H1 (cell line): ENCODE measurements at regions not wholly inside any gene's neighbourhood (a gene's known extent, or its start where the extent isn't known, plus 50 kb on each side); places are given as distances from the start of the nearest gene placed in this dataset.
A peak's percentile ranks its signal among the peaks of the same experiment; 100 is the strongest.

Experiments used
- CTCF ChIA-PET: fragments of 300-600 bp; sonication (Branson Sonifier 250); formaldehyde crosslinking; loops from one replicate; lab custom pipeline; 2021; ENCODE audit not compliant: partially characterized antibody; lab: Charles Lee
- POLR2A ChIA-PET: fragments of 300-600 bp; sonication (Branson Sonifier 250); formaldehyde crosslinking; loops from one replicate; lab custom pipeline; 2021; ENCODE audit warnings: inconsistent platforms; ENCODE audit not compliant: partially characterized antibody; lab: Charles Lee
- DNase-seq, 2 experiments: peaks; one replicate each; pipeline versions ENCODE4 v3.0.0 to v3.0.0-alpha.2; 2010 to 2022; ENCODE audit warnings: low spot score in 2 of 2, low read depth in 1 of 2, mixed read lengths in 1 of 2
- FAIRE-seq: peaks from 2 replicates; lab custom pipeline; 2011; peaks lifted over from hg19 to GRCh38; lab: Jason Lieb, UNC
- H2AFZ ChIP-seq: 2 replicates; pipeline ENCODE4 v1.8.1; 2012; ENCODE audit warnings: low read length, inconsistent platforms
- H2AK5ac ChIP-seq: 2 replicates; pipeline ENCODE4 v1.6.1; 2013; ENCODE audit warnings: low read depth, low read length
- H2BK120ac ChIP-seq: replicated peaks from 2 replicates; pipeline ENCODE3; 2013; ENCODE audit warnings: low read depth, low read length, inconsistent platforms
- H2BK12ac ChIP-seq: 2 replicates; pipeline ENCODE4 v1.6.1; 2013; ENCODE audit warnings: low read depth, low read length
- H2BK15ac ChIP-seq: 2 replicates; pipeline ENCODE4 v1.6.1; 2013; ENCODE audit warnings: low read length
- H2BK20ac ChIP-seq: 2 replicates; pipeline ENCODE4 v1.6.1; 2013; ENCODE audit warnings: low read length
- H2BK5ac ChIP-seq: 2 replicates; pipeline ENCODE4 v1.6.1; 2013; ENCODE audit warnings: low read depth, low read length
- H3K14ac ChIP-seq: 2 replicates; pipeline ENCODE4 v1.6.1; 2013; ENCODE audit warnings: inconsistent platforms; ENCODE audit not compliant: insufficient read length
- H3K18ac ChIP-seq: 2 replicates; pipeline ENCODE4 v1.6.1; 2013; ENCODE audit warnings: low read length; ENCODE audit errors: extremely low read depth
- H3K23ac ChIP-seq: 2 replicates; pipeline ENCODE4 v1.6.1; 2013; ENCODE audit warnings: inconsistent platforms; ENCODE audit not compliant: insufficient read length
- H3K23me2 ChIP-seq: 2 replicates; pipeline ENCODE4 v1.6.1; 2013; ENCODE audit warnings: low read depth, low read length
- H3K27ac ChIP-seq: 2 replicates; pipeline ENCODE4 v1.6.1; 2011; ENCODE audit warnings: low read depth, low read length, inconsistent platforms
- H3K27me3 ChIP-seq, 4 experiments: replicated peaks in 1 of 4; 1 replicate in 1 of 4; 2 replicates in 3 of 4; pipeline versions ENCODE4 v1.6.1 to v1.8.1; 2011 to 2013; ENCODE audit warnings: low read length in 3 of 4, mild to moderate bottlenecking in 3 of 4, inconsistent platforms in 2 of 4, mixed read lengths in 2 of 4, moderate library complexity in 1 of 4; ENCODE audit not compliant: control insufficient read depth in 3 of 4, insufficient read depth in 3 of 4; ENCODE audit errors: extremely low read depth in 1 of 4
- H3K36me3 ChIP-seq, 4 experiments: 2 replicates each; pipeline versions ENCODE4 v1.6.1 to v1.8.1; 2011 to 2013; ENCODE audit warnings: mild to moderate bottlenecking in 4 of 4, low read length in 3 of 4, moderate library complexity in 2 of 4, control low read depth in 1 of 4, inconsistent platforms in 1 of 4; ENCODE audit not compliant: insufficient read depth in 4 of 4, control insufficient read depth in 2 of 4
- H3K4ac ChIP-seq: replicated peaks from 2 replicates; pipeline ENCODE3; 2013; ENCODE audit warnings: low read length, low read depth, mixed read lengths, inconsistent platforms; ENCODE audit not compliant: insufficient read length
- H3K4me1 ChIP-seq, 4 experiments: replicated peaks in 1 of 4; 1 replicate in 1 of 4; 2 replicates in 3 of 4; pipeline versions ENCODE4 v1.6.1 to v1.8.1; 2011 to 2013; ENCODE audit warnings: low read length in 3 of 4, inconsistent platforms in 2 of 4, mixed read lengths in 1 of 4; ENCODE audit not compliant: insufficient read depth in 4 of 4, control insufficient read depth in 3 of 4
- H3K4me2 ChIP-seq, 2 experiments: 2 replicates each; pipeline versions ENCODE4 v1.6.1 to v1.8.1; 2011 to 2013; ENCODE audit warnings: low read depth in 2 of 2, low read length in 2 of 2, control low read depth in 1 of 2, inconsistent platforms in 1 of 2, mild to moderate bottlenecking in 1 of 2; ENCODE audit not compliant: insufficient read depth in 1 of 2
- H3K4me3 ChIP-seq, 4 experiments: fragments of 200-600, 300-600 bp in 1 of 4; sonication (generic), shearing (Covaris generic), sonication (Bioruptor Twin) in 1 of 4; 2 replicates each; pipeline versions ENCODE4 v1.5.1 to v1.8.1; 2011 to 2016; ENCODE audit warnings: low read length in 4 of 4, low read depth in 3 of 4, control low read depth in 2 of 4, inconsistent platforms in 2 of 4, mild to moderate bottlenecking in 2 of 4, mixed read lengths in 1 of 4, moderate library complexity in 1 of 4; ENCODE audit not compliant: insufficient read depth in 2 of 4; ENCODE audit errors: extremely low read depth in 1 of 4
- H3K56ac ChIP-seq: replicated peaks from 2 replicates; pipeline ENCODE3; 2013; ENCODE audit warnings: low read depth, mild to moderate bottlenecking, mixed read lengths, low read length, inconsistent platforms; ENCODE audit not compliant: insufficient read length
- H3K79me1 ChIP-seq: 2 replicates; pipeline ENCODE4 v1.6.1; 2013; ENCODE audit warnings: low read depth, low read length, control low read depth
- H3K79me2 ChIP-seq, 2 experiments: 2 replicates each; pipeline versions ENCODE4 v1.6.1 to v1.8.1; 2012 to 2013; ENCODE audit warnings: low read length in 2 of 2, mild to moderate bottlenecking in 2 of 2, inconsistent platforms in 1 of 2; ENCODE audit not compliant: insufficient read depth in 2 of 2, control insufficient read depth in 1 of 2
- H3K9ac ChIP-seq, 4 experiments: replicated peaks in 1 of 4; 1 replicate in 1 of 4; 2 replicates in 3 of 4; pipeline versions ENCODE4 v1.6.1 to v1.8.1; 2011 to 2013; ENCODE audit warnings: low read depth in 3 of 4, low read length in 3 of 4, control low read depth in 2 of 4, mild to moderate bottlenecking in 2 of 4, moderate library complexity in 2 of 4, inconsistent platforms in 1 of 4; ENCODE audit errors: extremely low read depth in 1 of 4
- H3K9me3 ChIP-seq, 2 experiments: 2 replicates each; pipeline versions ENCODE4 v1.6.1 to v1.8.1; 2012 to 2013; ENCODE audit warnings: mild to moderate bottlenecking in 2 of 2, moderate library complexity in 2 of 2, control low read depth in 1 of 2, inconsistent platforms in 1 of 2, low read depth in 1 of 2, low read length in 1 of 2, mixed read lengths in 1 of 2; ENCODE audit not compliant: insufficient read depth in 2 of 2
- H4K20me1 ChIP-seq, 2 experiments: replicated peaks in 1 of 2; 2 replicates each; pipeline versions ENCODE3 to v1.8.1; 2011 to 2013; ENCODE audit warnings: inconsistent platforms in 2 of 2, low read length in 2 of 2, mild to moderate bottlenecking in 1 of 2; ENCODE audit not compliant: insufficient read depth in 2 of 2, control insufficient read depth in 1 of 2
- H4K5ac ChIP-seq: 2 replicates; pipeline ENCODE4 v1.6.1; 2013; ENCODE audit warnings: low read length, low read depth, mixed read lengths, inconsistent platforms; ENCODE audit not compliant: insufficient read length
- H4K8ac ChIP-seq: 2 replicates; pipeline ENCODE4 v1.8.0; 2013; ENCODE audit warnings: mild to moderate bottlenecking, moderate library complexity, low read length, inconsistent platforms; ENCODE audit not compliant: insufficient read depth; ENCODE audit errors: extremely low read depth
- H4K91ac ChIP-seq: replicated peaks from 2 replicates; pipeline ENCODE3; 2013; ENCODE audit warnings: low read length, mixed read lengths, inconsistent platforms; ENCODE audit not compliant: insufficient read length
- EZH2 ChIP-seq: fragments of 200-600 bp; sonication (generic); IDR thresholded peaks from 2 replicates; pipeline ENCODE4 v1.7.1; 2012; ENCODE audit warnings: low read depth, mild to moderate bottlenecking, moderate library complexity, low read length, inconsistent platforms; ENCODE audit not compliant: severe bottlenecking
- HDAC2 ChIP-seq, 2 experiments: fragments of 300-600 bp in 1 of 2; sonication (generic) in 1 of 2; IDR thresholded peaks; 2 replicates each; pipeline ENCODE4 v1.6.1; 2011 to 2012; ENCODE audit warnings: low read depth in 2 of 2, low read length in 2 of 2, mild to moderate bottlenecking in 2 of 2, moderate library complexity in 2 of 2, borderline replicate concordance in 1 of 2, inconsistent platforms in 1 of 2
- JUN ChIP-seq: IDR thresholded peaks from 2 replicates; pipeline ENCODE4 v1.6.1; 2011; ENCODE audit warnings: low read depth, mild to moderate bottlenecking, improper control_type of control experiment, low read length
- JUND ChIP-seq: IDR thresholded peaks from 2 replicates; pipeline ENCODE4 v1.6.1; 2011; ENCODE audit warnings: mild to moderate bottlenecking, improper control_type of control experiment, low read length
- NANOG ChIP-seq: IDR thresholded peaks from 2 replicates; pipeline ENCODE4 v1.6.1; 2011; ENCODE audit warnings: low read length, low read depth, mild to moderate bottlenecking, inconsistent platforms; ENCODE audit not compliant: insufficient read depth, poor library complexity, severe bottlenecking
- RAD21 ChIP-seq, 2 experiments: IDR thresholded peaks in 1 of 2; conservative IDR thresholded peaks in 1 of 2; 2 replicates each; pipeline ENCODE4 v1.6.1; 2011; ENCODE audit warnings: low read depth in 2 of 2, low read length in 2 of 2, improper control_type of control experiment in 1 of 2, inconsistent platforms in 1 of 2, mild to moderate bottlenecking in 1 of 2, moderate library complexity in 1 of 2
- RBBP5 ChIP-seq: IDR thresholded peaks from 2 replicates; pipeline ENCODE4 v1.7.1; 2012; ENCODE audit warnings: low read depth, mild to moderate bottlenecking, inconsistent platforms, low read length, moderate library complexity, borderline replicate concordance
- SAP30 ChIP-seq: fragments of 300-600 bp; sonication (generic); IDR thresholded peaks from 2 replicates; pipeline ENCODE4 v1.7.1; 2012; ENCODE audit warnings: low read length, moderate library complexity, mild to moderate bottlenecking, inconsistent platforms; ENCODE audit not compliant: insufficient read depth, insufficient replicate concordance
- SIRT6 ChIP-seq: IDR thresholded peaks from one replicate; pipeline ENCODE4 v1.7.1; 2012; ENCODE audit warnings: low read length, inconsistent platforms
- TBP ChIP-seq: IDR thresholded peaks from 2 replicates; pipeline ENCODE4 v1.6.1; 2011; ENCODE audit warnings: low read depth, low read length, improper control_type of control experiment
- TCF12 ChIP-seq: IDR thresholded peaks from 2 replicates; pipeline ENCODE4 v1.6.1; 2011; ENCODE audit warnings: low read depth, mild to moderate bottlenecking, low read length
- WGBS, 2 experiments: shearing (Covaris generic) in 1 of 2; methylation state at CpG; one replicate each; pipeline versions ENCODE4 v1.1.6 to v1.1.7; 2013 to 2015; ENCODE audit warnings: low lambda C conversion rate in 2 of 2, mixed read lengths in 2 of 2, inconsistent platforms in 1 of 2, low coverage in 1 of 2, missing lambda C conversion rate in 1 of 2; ENCODE audit not compliant: insufficient replicate concordance in 2 of 2, insufficient coverage in 1 of 2, insufficient read length in 1 of 2; ENCODE audit errors: extremely low coverage in 1 of 2, missing lambda C conversion rate in 1 of 2; 5-methylcytosine and 5-hydroxymethylcytosine counted together

DNA sequence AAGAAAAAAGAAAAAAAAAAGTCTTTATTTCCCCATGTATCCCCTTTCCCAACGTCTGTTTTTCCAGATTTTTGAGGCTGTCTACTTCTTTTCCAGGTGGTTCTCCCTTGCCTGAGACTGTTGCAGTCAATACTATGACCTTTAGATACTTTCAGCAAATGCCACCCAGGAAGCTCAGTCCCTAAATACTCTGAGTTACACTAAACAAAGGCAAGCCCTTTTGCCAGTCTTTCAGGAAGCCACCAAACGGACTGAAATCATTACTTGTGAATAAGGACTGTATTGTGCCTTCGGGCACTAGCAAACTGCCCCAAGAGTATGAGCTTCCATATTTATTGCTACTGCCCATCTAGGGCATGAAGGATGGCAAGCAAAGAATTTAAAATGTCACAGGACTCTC is 621.3 kb downstream of the SUCLG1 start:
- H3K23ac ChIP-seq = no peak overlapping the region
- no peak overlapping the region for H2BK5ac ChIP-seq
- H2BK12ac ChIP-seq = no peak overlapping the region
- no peak overlapping the region for H3K18ac ChIP-seq
- WGBS, 2 experiments = 92% methylated on average over 3 of the region's 3 CpGs; no CpG with 5 or more reads in 1 of the 2 experiments
- H3K4me1 ChIP-seq = no peaks in the 10 kb centered on the region; a peak in 1 of 7 replicates
- H3K27me3 ChIP-seq = no peaks in the 10 kb centered on the region
- H2BK120ac ChIP-seq = no peak overlapping the region
- no peak overlapping the region for H3K27ac ChIP-seq
- no peak overlapping the region for H4K8ac ChIP-seq
- H2BK15ac ChIP-seq = no peak overlapping the region
- no peak overlapping the region for H3K14ac ChIP-seq
- TF ChIP-seq JUND = no peak
- no peak for TF ChIP-seq RAD21 (IDR thresholded peaks at IDR 0.05 in 1 of 2, conservative IDR thresholded peaks at IDR 0.05 in 1 of 2; ENCODE audit: low read depth in 2 of 2, low read length in 2 of 2)
- no peak for TF ChIP-seq SAP30
- TF ChIP-seq TBP = no peak
- no peak for TF ChIP-seq HDAC2 (IDR thresholded peaks at IDR 0.05; ENCODE audit: borderline replicate concordance in 1 of 2, low read depth in 2 of 2, low read length in 2 of 2)
- no peak for TF ChIP-seq SIRT6
- no peak for TF ChIP-seq JUN
- no peak for TF ChIP-seq RBBP5
- TF ChIP-seq TCF12 = no peak
- TF ChIP-seq EZH2 = no peak
- TF ChIP-seq NANOG = no peak
- no peak overlapping the region for H2AK5ac ChIP-seq
- H4K20me1 ChIP-seq = no peaks in the 10 kb centered on the region
- no peak overlapping the region for H2BK20ac ChIP-seq
- DNase-seq = no peak
- 0 out of 2 replicates have a peak overlapping the region, but pooled peaks have one; percentile 58 for H2AFZ ChIP-seq
- no peak overlapping the region for H3K4ac ChIP-seq
- H3K79me2 ChIP-seq = no peaks in the 10 kb centered on the region
- H3K36me3 ChIP-seq = no peaks in the 10 kb centered on the region
- no peak overlapping the region for H3K56ac ChIP-seq
- no peak for FAIRE-seq
- ChIA-PET POLR2A (no interaction called here), CTCF (interaction anchor here (0.7 to 0.9 kb wide), 2 partner anchors 467 to 481 kb away, joined by 3 read pairs; no protein-coding TSS in a partner anchor)
- no peaks in the 10 kb centered on the region for H3K79me1 ChIP-seq
- no peaks in the 10 kb centered on the region for H3K9me3 ChIP-seq
- no peak overlapping the region for H3K4me3 ChIP-seq
- H3K9ac ChIP-seq = no peak overlapping the region
- no peak overlapping the region for H4K91ac ChIP-seq
- H3K23me2 ChIP-seq = no peaks in the 10 kb centered on the region
- no peak overlapping the region for H4K5ac ChIP-seq
- no peak overlapping the region for H3K4me2 ChIP-seq
